DND-41 (cell line): ENCODE measurements at regions not wholly inside any gene's neighbourhood (a gene's known extent, or its start where the extent isn't known, plus 50 kb on each side); places are given as distances from the start of the nearest gene placed in this dataset.

ENCODE experiments used
- ATAC-seq: fragments of 200-7000 bp; cut with Tn5 transposase; 3 replicates; pipeline ENCODE4 v1.9.1; 2021; ENCODE audit warnings: low read depth; ENCODE audit not compliant: insufficient read depth
- DNase-seq: peaks from one replicate; pipeline ENCODE4 v3.0.0-alpha.2; 2020
- H2AFZ ChIP-seq: 2 replicates; pipeline ENCODE4 v1.6.0; 2012; ENCODE audit warnings: low read depth, low read length
- H3K27ac ChIP-seq: 2 replicates; pipeline ENCODE4 v1.5.1; 2012; ENCODE audit warnings: low read length, inconsistent platforms
- H3K27me3 ChIP-seq: fragments of 200-600 bp; sonication (generic); 2 replicates; pipeline ENCODE4 v1.6.0; 2012; ENCODE audit warnings: low read length, mild to moderate bottlenecking, inconsistent platforms; ENCODE audit not compliant: insufficient read depth, poor library complexity
- H3K36me3 ChIP-seq: 2 replicates; pipeline ENCODE4 v1.5.1; 2012; ENCODE audit warnings: low read length, inconsistent platforms; ENCODE audit not compliant: insufficient read depth
- H3K4me1 ChIP-seq: 2 replicates; pipeline ENCODE4 v1.5.1; 2012; ENCODE audit warnings: mild to moderate bottlenecking, low read length; ENCODE audit not compliant: insufficient read depth
- H3K4me2 ChIP-seq: 2 replicates; pipeline ENCODE4 v1.6.0; 2012; ENCODE audit warnings: mild to moderate bottlenecking, moderate library complexity, low read length, inconsistent platforms; ENCODE audit not compliant: insufficient read depth
- H3K4me3 ChIP-seq, 2 experiments: fragments of 200-600 bp in 1 of 2; shearing (Covaris generic) in 1 of 2; 2 replicates each; pipeline ENCODE4 v1.5.1; 2012 to 2016; ENCODE audit warnings: inconsistent platforms in 2 of 2, low read length in 2 of 2, mild to moderate bottlenecking in 2 of 2, low read depth in 1 of 2, moderate library complexity in 1 of 2
- H3K79me2 ChIP-seq: 2 replicates; pipeline ENCODE4 v1.6.0; 2012; ENCODE audit warnings: low read length, inconsistent platforms; ENCODE audit not compliant: insufficient read depth
- H3K9ac ChIP-seq: 2 replicates; pipeline ENCODE4 v1.6.0; 2012; ENCODE audit warnings: low read depth, mild to moderate bottlenecking, inconsistent platforms, low read length, moderate library complexity
- H3K9me3 ChIP-seq: 2 replicates; pipeline ENCODE4 v1.5.1; 2012; ENCODE audit warnings: low read length, moderate library complexity, mild to moderate bottlenecking, inconsistent platforms; ENCODE audit not compliant: insufficient read depth, severe bottlenecking
- H4K20me1 ChIP-seq: 2 replicates; pipeline ENCODE4 v1.6.0; 2012; ENCODE audit warnings: low read length; ENCODE audit not compliant: insufficient read depth
- EZH2 ChIP-seq: IDR thresholded peaks from 3 replicates; pipeline ENCODE4 v1.6.1; 2012; ENCODE audit warnings: borderline replicate concordance, low read depth, mild to moderate bottlenecking, moderate library complexity, low read length, inconsistent platforms; ENCODE audit not compliant: severe bottlenecking
- TF ChIP-seq, protein P1 (sequence below): IDR thresholded peaks from 2 replicates; pipeline ENCODE4 v1.5.1; 2012; ENCODE audit warnings: borderline replicate concordance, low read length, moderate library complexity, mild to moderate bottlenecking; ENCODE audit not compliant: poor library complexity, severe bottlenecking; ENCODE audit errors: extremely low read depth

DNA sequence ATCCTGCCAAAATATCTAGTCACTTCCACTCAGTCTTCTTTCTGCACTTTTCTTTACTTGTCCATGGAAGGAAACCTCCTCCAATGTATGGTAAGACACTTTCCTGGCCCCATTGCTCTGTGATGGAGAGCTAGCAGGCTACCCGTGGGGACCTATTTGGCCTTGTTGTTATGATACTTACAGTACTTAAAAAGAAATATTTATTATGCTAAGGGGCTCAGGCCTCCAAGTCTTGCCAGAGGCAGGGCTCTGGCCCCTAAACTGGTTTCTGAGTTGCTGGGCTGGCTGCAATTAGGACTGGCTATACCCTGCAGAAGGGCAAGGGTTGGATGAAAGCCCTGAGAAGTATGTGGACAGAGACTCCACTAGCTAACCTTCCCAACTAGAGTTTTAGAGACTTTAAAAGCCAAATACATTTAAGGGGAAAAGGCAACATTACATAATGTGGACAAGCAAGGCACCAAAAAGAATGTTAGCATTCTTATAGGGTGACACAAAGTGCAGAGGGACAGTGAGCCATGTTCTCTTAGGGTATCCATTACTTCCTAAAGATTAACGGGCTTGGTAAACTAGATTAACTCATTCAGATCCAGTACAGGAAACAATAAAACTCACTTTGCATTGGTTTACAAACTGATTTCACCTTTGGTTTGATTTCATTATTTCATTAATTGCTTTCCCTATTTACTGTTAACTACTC is 84.9 kb upstream of the INHBA start:
- Histone ChIP-seq H3K27me3 (no peaks in the 10 kb centered on the region), H3K9ac (no peak overlapping the region), H3K36me3 (no peaks in the 10 kb centered on the region), H4K20me1 (no peaks in the 10 kb centered on the region), H3K9me3 (no peaks in the 10 kb centered on the region), H3K4me3 (no peak overlapping the region), H3K27ac (no peak overlapping the region), H3K4me2 (no peak overlapping the region), H3K4me1 (no peaks in the 10 kb centered on the region), H3K79me2 (no peaks in the 10 kb centered on the region), H2AFZ (no peak overlapping the region)
- TF ChIP-seq, protein P1, sequence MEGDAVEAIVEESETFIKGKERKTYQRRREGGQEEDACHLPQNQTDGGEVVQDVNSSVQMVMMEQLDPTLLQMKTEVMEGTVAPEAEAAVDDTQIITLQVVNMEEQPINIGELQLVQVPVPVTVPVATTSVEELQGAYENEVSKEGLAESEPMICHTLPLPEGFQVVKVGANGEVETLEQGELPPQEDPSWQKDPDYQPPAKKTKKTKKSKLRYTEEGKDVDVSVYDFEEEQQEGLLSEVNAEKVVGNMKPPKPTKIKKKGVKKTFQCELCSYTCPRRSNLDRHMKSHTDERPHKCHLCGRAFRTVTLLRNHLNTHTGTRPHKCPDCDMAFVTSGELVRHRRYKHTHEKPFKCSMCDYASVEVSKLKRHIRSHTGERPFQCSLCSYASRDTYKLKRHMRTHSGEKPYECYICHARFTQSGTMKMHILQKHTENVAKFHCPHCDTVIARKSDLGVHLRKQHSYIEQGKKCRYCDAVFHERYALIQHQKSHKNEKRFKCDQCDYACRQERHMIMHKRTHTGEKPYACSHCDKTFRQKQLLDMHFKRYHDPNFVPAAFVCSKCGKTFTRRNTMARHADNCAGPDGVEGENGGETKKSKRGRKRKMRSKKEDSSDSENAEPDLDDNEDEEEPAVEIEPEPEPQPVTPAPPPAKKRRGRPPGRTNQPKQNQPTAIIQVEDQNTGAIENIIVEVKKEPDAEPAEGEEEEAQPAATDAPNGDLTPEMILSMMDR: no peak
- TF ChIP-seq EZH2: no peak
- ATAC-seq (no peak), DNase-seq (no peak)

DNA sequence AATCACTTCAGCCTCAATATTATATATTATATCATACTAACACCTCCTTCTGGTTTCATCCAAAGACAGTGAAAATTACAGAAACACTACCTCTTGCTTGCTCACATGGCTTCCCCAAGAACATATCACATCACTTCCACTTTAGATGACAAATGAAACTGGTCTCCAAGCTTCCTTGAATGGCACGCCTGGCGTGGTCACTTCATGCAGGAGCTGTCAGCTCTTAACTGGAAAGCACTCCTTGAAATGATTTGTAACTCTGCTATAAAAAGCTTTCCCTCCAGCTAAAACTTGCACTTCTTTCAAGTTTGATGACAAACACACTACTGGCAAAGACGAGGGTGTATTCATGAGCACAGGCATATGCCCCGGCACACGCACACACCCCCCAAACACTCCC is 84.1 kb upstream of the INHBA start:
- H3K9ac ChIP-seq: no peak overlapping the region
- H3K79me2 ChIP-seq: no peaks in the 10 kb centered on the region
- H3K27ac ChIP-seq: no peak overlapping the region
- DNase-seq (no peak), ATAC-seq (no peak)
- H3K4me2 ChIP-seq: no peak overlapping the region
- no peak overlapping the region for H2AFZ ChIP-seq
- H3K4me3 ChIP-seq: no peak overlapping the region
- no peaks in the 10 kb centered on the region for H3K27me3 ChIP-seq
- TF ChIP-seq, protein P1: no peak
- TF ChIP-seq EZH2: no peak
- H4K20me1 ChIP-seq: no peaks in the 10 kb centered on the region
- no peaks in the 10 kb centered on the region for H3K36me3 ChIP-seq
- no peaks in the 10 kb centered on the region for H3K4me1 ChIP-seq
- H3K9me3 ChIP-seq: no peaks in the 10 kb centered on the region

DNA sequence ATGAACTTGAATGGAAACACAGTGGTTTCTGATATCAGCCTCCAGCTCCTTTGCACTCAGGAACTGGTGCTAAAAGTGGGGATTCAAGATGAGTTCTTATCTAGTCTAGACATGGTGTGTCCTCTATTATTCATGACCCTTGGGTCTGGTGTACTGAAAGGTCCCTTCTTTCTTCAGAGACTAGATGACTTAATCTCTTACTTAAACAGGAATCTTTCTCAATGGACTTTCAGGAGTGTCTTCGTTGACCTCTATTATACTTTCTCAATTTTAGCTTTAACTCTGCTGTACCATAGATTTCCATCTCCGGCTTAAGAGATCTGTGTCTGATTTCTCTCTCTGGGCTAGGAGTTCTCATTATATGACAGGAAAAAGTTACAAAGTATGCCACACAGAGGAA is 83.5 kb upstream of the INHBA start:
- no peak overlapping the region for H3K27ac ChIP-seq
- no peaks in the 10 kb centered on the region for H3K79me2 ChIP-seq
- no peaks in the 10 kb centered on the region for H3K27me3 ChIP-seq

More for the DNA sequence above, 83.5 kb upstream of the INHBA start:
- Histone ChIP-seq H3K4me1 (no peaks in the 10 kb centered on the region), H4K20me1 (no peaks in the 10 kb centered on the region), H3K4me2 (no peak overlapping the region), H2AFZ (no peak overlapping the region), H3K9ac (no peak overlapping the region), H3K4me3 (no peak overlapping the region), H3K36me3 (no peaks in the 10 kb centered on the region), H3K9me3 (no peaks in the 10 kb centered on the region)
- TF ChIP-seq, protein P1: no peak
- no peak for TF ChIP-seq EZH2
- ATAC-seq (no peak), DNase-seq (no peak)
